ENCODE measurements at regions not wholly inside any gene's neighbourhood (a gene's known extent, or its start where the extent isn't known, plus 50 kb on each side); places are given as distances from the start of the nearest gene placed in this dataset.
"Not testable (repeated sequence)": the region's sequence is repeated elsewhere in the genome, so short reads cannot be mapped to it uniquely, and the experiment has no call there.

- ChIA-PET POLR2A (no interaction called here), CTCF (no interaction called here)
Measured at GRCh38 chr3:26105261-26105660, 315.4 kb downstream of the OXSM start.

GRCh38 chr3:26106228-26106627 is 316.3 kb downstream of the OXSM start:
- CTCF ChIA-PET = no interaction called here
- POLR2A ChIA-PET = no interaction called here

- ChIA-PET POLR2A (no interaction called here), CTCF (interaction anchor here (0.8 kb wide), 1 partner anchor 21 kb away, joined by 3 read pairs; no protein-coding TSS in a partner anchor)
Measured at GRCh38 chr3:26108846-26109489, 319.1 kb downstream of the OXSM start.

GRCh38 chr3:26114851-26115250 is 325.0 kb downstream of the OXSM start:
- CTCF ChIA-PET = no interaction called here
- POLR2A ChIA-PET = no interaction called here

- ChIA-PET POLR2A (no interaction called here), CTCF (no interaction called here)
Measured at GRCh38 chr3:26118165-26118564, 328.3 kb downstream of the OXSM start.

- CTCF ChIA-PET = no interaction called here
- POLR2A ChIA-PET = no interaction called here
Measured at GRCh38 chr3:26132942-26133341, 343.1 kb downstream of the OXSM start.

- ChIA-PET CTCF (no interaction called here), POLR2A (no interaction called here)
Measured at GRCh38 chr3:26141296-26141695, 351.4 kb downstream of the OXSM start.

GRCh38 chr3:26145769-26146168 is 355.9 kb downstream of the OXSM start:
- POLR2A ChIA-PET = no interaction called here
- CTCF ChIA-PET = no interaction called here

GRCh38 chr3:26157428-26157827 is 367.5 kb downstream of the OXSM start:
- CTCF ChIA-PET, POLR2A ChIA-PET: not testable (repeated sequence)

- ChIA-PET CTCF (no interaction called here), POLR2A (no interaction called here)
Measured at GRCh38 chr3:26171006-26171405, 381.1 kb downstream of the OXSM start.

GRCh38 chr3:26191556-26191955 is 401.7 kb downstream of the OXSM start:
- POLR2A ChIA-PET = no interaction called here
- CTCF ChIA-PET = no interaction called here

GRCh38 chr3:26193558-26193957 is 403.7 kb downstream of the OXSM start:
- POLR2A ChIA-PET = no interaction called here
- CTCF ChIA-PET = no interaction called here

- ChIA-PET CTCF (no interaction called here), POLR2A (no interaction called here)
Measured at GRCh38 chr3:26196781-26197180, 406.9 kb downstream of the OXSM start.

- POLR2A ChIA-PET = no interaction called here
- CTCF ChIA-PET = no interaction called here
Measured at GRCh38 chr3:26198609-26199008, 408.7 kb downstream of the OXSM start.

GRCh38 chr3:26202169-26202568 is 412.3 kb downstream of the OXSM start:
- CTCF ChIA-PET = no interaction called here
- POLR2A ChIA-PET = no interaction called here

GRCh38 chr3:26205475-26205874 is 415.6 kb downstream of the OXSM start:
- ChIA-PET CTCF (no interaction called here), POLR2A (no interaction called here)

- POLR2A ChIA-PET = no interaction called here
- CTCF ChIA-PET = no interaction called here
Measured at GRCh38 chr3:26208201-26208600, 414.4 kb upstream of the LRRC3B start.

- ChIA-PET CTCF (interaction anchor here (1.1 kb wide), 1 partner anchor 182 kb away, joined by 3 read pairs; no protein-coding TSS in a partner anchor), POLR2A (no interaction called here)
Measured at GRCh38 chr3:26229801-26230200, 392.8 kb upstream of the LRRC3B start.

- CTCF ChIA-PET = no interaction called here
- POLR2A ChIA-PET = no interaction called here
Measured at GRCh38 chr3:26233374-26233773, 389.2 kb upstream of the LRRC3B start.

- ChIA-PET CTCF (no interaction called here), POLR2A (no interaction called here)
Measured at GRCh38 chr3:26236531-26236930, 386.0 kb upstream of the LRRC3B start.

GRCh38 chr3:26237036-26237682 is 385.4 kb upstream of the LRRC3B start:
- CTCF ChIA-PET = no interaction called here
- POLR2A ChIA-PET = no interaction called here

- CTCF ChIA-PET = not testable (repeated sequence)
Measured at GRCh38 chr3:26244586-26244985, 378.0 kb upstream of the LRRC3B start.

More at GRCh38 chr3:26244586-26244985, 378.0 kb upstream of the LRRC3B start:
- POLR2A ChIA-PET = not testable (repeated sequence)

Data from activated CD8-positive, alpha-beta memory T cell treated with anti-CD3 and anti-CD28 coated beads for 36 hours (primary cell).